Hepatocyte (in vitro differentiated cells): ENCODE measurements at regions not wholly inside any gene's neighbourhood (a gene's known extent, or its start where the extent isn't known, plus 50 kb on each side); places are given as distances from the start of the nearest gene placed in this dataset.

Experiments
- DNase-seq: peaks from one replicate; pipeline ENCODE4 v3.0.0-alpha.2; 2016; ENCODE audit warnings: low spot score
- H2AFZ ChIP-seq: fragments of 200-600 bp; sonication (generic); 2 replicates; pipeline ENCODE4 v1.6.0; 2016; ENCODE audit warnings: antibody characterized with exemption, mild to moderate bottlenecking
- H3K27ac ChIP-seq: fragments of 200-600 bp; sonication (generic); 2 replicates; pipeline ENCODE4 v1.5.1; 2016; ENCODE audit warnings: mild to moderate bottlenecking
- H3K27me3 ChIP-seq: fragments of 200-600 bp; sonication (generic); 2 replicates; pipeline ENCODE4 v1.6.1; 2016
- H3K36me3 ChIP-seq: fragments of 200-600 bp; sonication (generic); replicated peaks from 2 replicates; pipeline ENCODE4 v1.5.1; 2016; ENCODE audit warnings: low read depth; ENCODE audit not compliant: insufficient read depth
- H3K4me1 ChIP-seq: fragments of 200-600 bp; sonication (generic); 2 replicates; pipeline ENCODE4 v1.5.1; 2016; ENCODE audit warnings: mild to moderate bottlenecking, moderate library complexity; ENCODE audit not compliant: insufficient read depth
- H3K4me2 ChIP-seq: fragments of 200-600 bp; sonication (generic); 2 replicates; pipeline ENCODE4 v1.6.0; 2016
- H3K4me3 ChIP-seq: fragments of 200-600 bp; sonication (generic); 2 replicates; pipeline ENCODE4 v1.5.1; 2016; ENCODE audit warnings: mild to moderate bottlenecking
- H3K79me2 ChIP-seq: fragments of 200-600 bp; sonication (generic); 2 replicates; pipeline ENCODE4 v1.6.0; 2017; ENCODE audit warnings: mild to moderate bottlenecking
- H3K9me2 ChIP-seq: fragments of 200-600 bp; sonication (generic); replicated peaks from 2 replicates; pipeline ENCODE4 v1.6.0; 2017; ENCODE audit warnings: mild to moderate bottlenecking; ENCODE audit not compliant: insufficient read depth
- H3K9me3 ChIP-seq: fragments of 200-600 bp; sonication (generic); 2 replicates; pipeline ENCODE4 v1.5.1; 2016; ENCODE audit warnings: low read depth, mild to moderate bottlenecking
- H4K20me1 ChIP-seq: fragments of 200-600 bp; sonication (generic); 2 replicates; pipeline ENCODE4 v1.6.0; 2016; ENCODE audit warnings: mild to moderate bottlenecking; ENCODE audit not compliant: insufficient read depth, poor library complexity, severe bottlenecking
- EZH2 ChIP-seq: fragments of 200-600 bp; sonication (generic); IDR thresholded peaks from 2 replicates; pipeline ENCODE4 v1.6.1; 2016; ENCODE audit warnings: antibody characterized with exemption, mild to moderate bottlenecking, borderline replicate concordance
- EZH2phosphoT487 ChIP-seq: fragments of 200-600 bp; sonication (generic); IDR thresholded peaks from one replicate; pipeline ENCODE4 v1.6.1; 2018; ENCODE audit warnings: antibody characterized with exemption, mild to moderate bottlenecking, low read depth, moderate library complexity; ENCODE audit not compliant: unreplicated experiment, severe bottlenecking
- WGBS: methylation state at CpG from one replicate; pipeline ENCODE4 v1.1.6; 2016; ENCODE audit warnings: low lambda C conversion rate; ENCODE audit errors: missing lambda C conversion rate; 5-methylcytosine and 5-hydroxymethylcytosine counted together
- TF ChIP-seq, protein P1 (sequence below): fragments of 200-600 bp; sonication (generic); IDR thresholded peaks from 2 replicates; pipeline ENCODE4 v1.5.1; 2016; ENCODE audit warnings: antibody characterized with exemption, mild to moderate bottlenecking; ENCODE audit not compliant: poor library complexity

DNA sequence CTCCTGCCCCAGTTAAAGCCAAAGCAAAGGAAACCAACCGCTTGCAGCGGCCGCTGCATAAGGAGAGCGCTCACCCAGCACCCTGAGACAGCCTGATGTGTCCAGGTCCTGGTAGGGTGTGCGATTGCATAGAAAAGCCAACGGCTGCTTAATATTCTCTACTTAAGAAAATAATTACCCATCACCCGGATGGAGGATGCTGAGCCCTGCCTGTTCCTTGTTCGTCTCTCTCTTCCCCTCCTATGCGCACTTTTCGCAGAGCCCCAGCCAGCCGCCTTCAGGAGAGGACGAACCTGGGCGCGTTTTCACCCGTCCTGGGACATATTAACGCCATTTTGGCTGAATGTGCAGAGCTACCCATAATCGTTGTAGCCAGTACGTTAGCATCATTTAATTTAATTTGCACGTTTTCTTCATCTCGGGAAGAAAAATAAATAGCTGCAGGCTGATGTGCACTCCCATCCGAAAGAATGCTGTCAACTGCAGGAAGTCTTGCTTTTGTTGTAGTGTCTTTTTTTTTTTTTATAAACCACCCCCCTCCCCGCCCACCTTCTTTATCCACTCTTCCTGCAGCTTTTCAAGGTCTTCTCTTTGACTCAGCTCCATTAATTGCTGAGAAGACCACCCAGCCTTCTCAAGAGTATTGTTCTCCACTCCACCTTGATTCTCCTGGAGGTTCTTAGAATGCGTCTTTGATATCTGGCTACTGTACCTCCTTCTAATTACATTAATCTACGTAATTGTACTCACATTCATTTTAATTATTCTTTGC, 214.5 kb downstream of the TEX29 start:
- Histone ChIP-seq H3K9me2 (no peaks in the 10 kb centered on the region), H3K36me3 (no peaks in the 10 kb centered on the region), H3K4me2 (no peak overlapping the region), H3K4me3 (no peak overlapping the region), H3K9me3 (no peaks in the 10 kb centered on the region), H4K20me1 (no peaks in the 10 kb centered on the region), H3K79me2 (no peaks in the 10 kb centered on the region), H3K27ac (no peak overlapping the region), H3K4me1 (no peaks in the 10 kb centered on the region), H3K27me3 (peaks cover 86% of the 10 kb centered on the region), H2AFZ (no peak overlapping the region)
- WGBS: 15% methylated on average over 24 of the region's 24 CpGs
- DNase-seq: no peak
- TF ChIP-seq EZH2 (peak; percentile 29), EZH2phosphoT487 (peak; percentile 35)
- TF ChIP-seq, protein P1, sequence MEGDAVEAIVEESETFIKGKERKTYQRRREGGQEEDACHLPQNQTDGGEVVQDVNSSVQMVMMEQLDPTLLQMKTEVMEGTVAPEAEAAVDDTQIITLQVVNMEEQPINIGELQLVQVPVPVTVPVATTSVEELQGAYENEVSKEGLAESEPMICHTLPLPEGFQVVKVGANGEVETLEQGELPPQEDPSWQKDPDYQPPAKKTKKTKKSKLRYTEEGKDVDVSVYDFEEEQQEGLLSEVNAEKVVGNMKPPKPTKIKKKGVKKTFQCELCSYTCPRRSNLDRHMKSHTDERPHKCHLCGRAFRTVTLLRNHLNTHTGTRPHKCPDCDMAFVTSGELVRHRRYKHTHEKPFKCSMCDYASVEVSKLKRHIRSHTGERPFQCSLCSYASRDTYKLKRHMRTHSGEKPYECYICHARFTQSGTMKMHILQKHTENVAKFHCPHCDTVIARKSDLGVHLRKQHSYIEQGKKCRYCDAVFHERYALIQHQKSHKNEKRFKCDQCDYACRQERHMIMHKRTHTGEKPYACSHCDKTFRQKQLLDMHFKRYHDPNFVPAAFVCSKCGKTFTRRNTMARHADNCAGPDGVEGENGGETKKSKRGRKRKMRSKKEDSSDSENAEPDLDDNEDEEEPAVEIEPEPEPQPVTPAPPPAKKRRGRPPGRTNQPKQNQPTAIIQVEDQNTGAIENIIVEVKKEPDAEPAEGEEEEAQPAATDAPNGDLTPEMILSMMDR: no peak

DNA sequence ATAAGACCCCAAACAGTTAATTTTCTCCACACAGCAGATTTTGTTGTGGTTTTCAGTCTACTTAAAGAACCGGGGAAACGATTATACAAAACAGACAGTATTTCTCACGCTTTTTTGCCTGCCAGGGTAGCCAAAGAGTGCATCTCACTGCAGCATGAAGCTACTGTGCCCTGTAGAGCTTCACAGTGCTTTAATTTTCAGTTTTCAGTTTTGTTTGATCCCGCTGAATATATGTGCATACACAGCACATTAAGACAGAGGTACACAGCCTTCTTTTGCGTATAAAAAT, 215.0 kb downstream of the TEX29 start:
- Histone ChIP-seq H3K27me3 (peaks cover 82% of the 10 kb centered on the region), H3K36me3 (no peaks in the 10 kb centered on the region), H3K4me3 (no peak overlapping the region), H3K4me2 (no peak overlapping the region), H3K27ac (no peak overlapping the region), H2AFZ (no peak overlapping the region), H3K4me1 (no peaks in the 10 kb centered on the region), H3K9me3 (no peaks in the 10 kb centered on the region), H3K9me2 (no peaks in the 10 kb centered on the region), H4K20me1 (no peaks in the 10 kb centered on the region), H3K79me2 (no peaks in the 10 kb centered on the region)
- TF ChIP-seq EZH2phosphoT487: no peak
- TF ChIP-seq, protein P1: no peak
- no peak for TF ChIP-seq EZH2
- 68% methylated on average over 5 of the region's 5 CpGs for WGBS
- DNase-seq: no peak

DNA sequence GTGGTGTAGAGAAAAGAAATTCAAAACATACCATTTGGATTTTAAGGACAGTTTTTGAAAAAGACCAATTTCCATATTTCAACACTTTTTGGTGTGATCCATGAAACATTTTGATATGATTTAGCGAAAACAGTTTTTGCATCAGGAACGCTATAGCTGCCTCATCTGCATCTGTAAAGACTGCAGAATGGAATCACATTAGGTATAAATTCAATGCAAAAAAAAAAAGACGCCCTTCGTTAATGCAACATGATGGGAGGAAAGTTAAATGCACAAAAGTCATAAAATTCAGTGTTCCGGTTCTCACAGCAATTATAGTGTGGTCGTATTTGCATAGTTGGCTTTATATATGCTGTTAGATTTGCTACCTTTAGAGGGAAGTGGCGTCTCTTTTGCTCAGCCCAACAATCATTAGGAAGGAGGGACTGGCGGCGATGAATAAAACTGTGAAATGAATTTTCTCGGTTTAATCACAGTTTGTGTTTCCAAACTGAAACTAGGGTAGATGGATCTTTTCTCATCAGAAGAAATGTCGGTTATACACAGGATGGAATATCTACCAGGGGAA, 215.7 kb downstream of the TEX29 start:
- H3K27me3 ChIP-seq: peaks cover 79% of the 10 kb centered on the region
- no peak overlapping the region for H3K4me2 ChIP-seq
- H4K20me1 ChIP-seq: no peaks in the 10 kb centered on the region
- H2AFZ ChIP-seq: no peak overlapping the region
- H3K79me2 ChIP-seq: no peaks in the 10 kb centered on the region
- no peak for DNase-seq
- no peak overlapping the region for H3K27ac ChIP-seq
- no peaks in the 10 kb centered on the region for H3K9me3 ChIP-seq
- no peak overlapping the region for H3K4me3 ChIP-seq
- WGBS: 85% methylated on average over 11 of the region's 11 CpGs
- no peaks in the 10 kb centered on the region for H3K4me1 ChIP-seq
- no peak for TF ChIP-seq EZH2
- no peak for TF ChIP-seq EZH2phosphoT487
- TF ChIP-seq, protein P1: no peak
- H3K36me3 ChIP-seq: no peaks in the 10 kb centered on the region
- H3K9me2 ChIP-seq: no peaks in the 10 kb centered on the region
